ENCODE measurements at regions not wholly inside any gene's neighbourhood (a gene's known extent, or its start where the extent isn't known, plus 50 kb on each side); places are given as distances from the start of the nearest gene placed in this dataset.

DNA sequence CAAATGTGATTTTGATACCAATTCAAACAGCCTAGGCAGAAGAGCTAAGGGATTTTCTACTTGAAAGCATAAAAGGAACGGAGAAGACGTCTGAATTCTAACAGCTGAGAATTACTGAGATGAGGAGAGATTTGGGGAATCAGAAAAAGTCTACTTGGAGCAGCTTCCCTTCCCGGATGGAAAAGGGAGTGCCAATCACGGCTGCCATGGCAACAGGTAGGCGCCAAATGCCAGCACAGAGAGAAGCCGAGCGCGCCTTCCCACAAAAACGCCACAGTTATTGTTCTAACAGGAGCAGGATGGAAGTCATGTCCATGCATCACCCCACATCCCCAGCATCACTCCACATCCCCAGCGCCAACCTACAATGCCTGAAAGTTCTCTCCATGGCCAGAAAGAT lies 63.5 kb upstream of the PRR20G start:
- Histone ChIP-seq H4K20me1 (replicated peaks; ENCODE audit: control insufficient read depth, extremely low read depth, insufficient read depth, low read length) (no peaks in the 10 kb centered on the region), H3K4me1 (ENCODE audit: control insufficient read depth, extremely low read depth, insufficient read depth, low read length) (no peaks in the 10 kb centered on the region), H3K9me1 (replicated peaks; ENCODE audit: control insufficient read depth, extremely low read depth, insufficient read depth, low read length) (no peaks in the 10 kb centered on the region), H3K4me2 (ENCODE audit: insufficient read depth, low read length) (no peak overlapping the region), H3K4me3 (replicated peaks in 1 of 3; ENCODE audit: insufficient read depth in 1 of 3, low read depth in 1 of 3, low read length in 3 of 3) (no peak overlapping the region), H3K79me2 (ENCODE audit: control insufficient read depth, insufficient read depth, low read length) (no peaks in the 10 kb centered on the region), H3K9ac (replicated peaks; ENCODE audit: extremely low read depth, insufficient read depth, low read length) (no peak overlapping the region), H3K9me3 (replicated peaks; ENCODE audit: control insufficient read depth, insufficient read depth, low read length) (no peaks in the 10 kb centered on the region), H2AFZ (ENCODE audit: low read depth, low read length) (no peak overlapping the region), H3K27ac (ENCODE audit: insufficient read depth, low read depth, low read length) (no peak overlapping the region), H3K27me3 (ENCODE audit: control insufficient read depth in 2 of 2, insufficient read depth in 2 of 2, low read length in 2 of 2) (no peaks in the 10 kb centered on the region), H3K36me3 (ENCODE audit: control insufficient read depth in 2 of 2, extremely low read depth in 1 of 2, insufficient read depth in 2 of 2, low read length in 2 of 2) (no peaks in the 10 kb centered on the region)
- DNase-seq (ENCODE audit: low read depth, low spot score) (no peak), FAIRE-seq (no peak)
- intact Hi-C loops (cut with micrococcal nuclease): no loop called here
- POLR2A ChIA-PET: no interaction called here
- TF ChIP-seq, protein P1, sequence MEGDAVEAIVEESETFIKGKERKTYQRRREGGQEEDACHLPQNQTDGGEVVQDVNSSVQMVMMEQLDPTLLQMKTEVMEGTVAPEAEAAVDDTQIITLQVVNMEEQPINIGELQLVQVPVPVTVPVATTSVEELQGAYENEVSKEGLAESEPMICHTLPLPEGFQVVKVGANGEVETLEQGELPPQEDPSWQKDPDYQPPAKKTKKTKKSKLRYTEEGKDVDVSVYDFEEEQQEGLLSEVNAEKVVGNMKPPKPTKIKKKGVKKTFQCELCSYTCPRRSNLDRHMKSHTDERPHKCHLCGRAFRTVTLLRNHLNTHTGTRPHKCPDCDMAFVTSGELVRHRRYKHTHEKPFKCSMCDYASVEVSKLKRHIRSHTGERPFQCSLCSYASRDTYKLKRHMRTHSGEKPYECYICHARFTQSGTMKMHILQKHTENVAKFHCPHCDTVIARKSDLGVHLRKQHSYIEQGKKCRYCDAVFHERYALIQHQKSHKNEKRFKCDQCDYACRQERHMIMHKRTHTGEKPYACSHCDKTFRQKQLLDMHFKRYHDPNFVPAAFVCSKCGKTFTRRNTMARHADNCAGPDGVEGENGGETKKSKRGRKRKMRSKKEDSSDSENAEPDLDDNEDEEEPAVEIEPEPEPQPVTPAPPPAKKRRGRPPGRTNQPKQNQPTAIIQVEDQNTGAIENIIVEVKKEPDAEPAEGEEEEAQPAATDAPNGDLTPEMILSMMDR (IDR thresholded peaks at IDR 0.05; ENCODE audit: extremely low read depth in 1 of 2, insufficient read depth in 1 of 2, low read depth in 1 of 2, low read length in 2 of 2): no peak
- TF ChIP-seq POLR2A (IDR thresholded peaks at IDR 0.05; ENCODE audit: low read depth, low read length): no peak
- CTCF ChIA-PET: interaction anchor here (1.1 kb wide), 1 partner anchor 23 kb away, joined by 3 read pairs; no protein-coding TSS in a partner anchor
- dilution Hi-C loops (cut with MboI; ENCODE audit: extremely low pct_ligation_motif_present, low sequenced_read_pairs): no loop called here
- BruUV-seq (replicated peaks): no TSS peak

DNA sequence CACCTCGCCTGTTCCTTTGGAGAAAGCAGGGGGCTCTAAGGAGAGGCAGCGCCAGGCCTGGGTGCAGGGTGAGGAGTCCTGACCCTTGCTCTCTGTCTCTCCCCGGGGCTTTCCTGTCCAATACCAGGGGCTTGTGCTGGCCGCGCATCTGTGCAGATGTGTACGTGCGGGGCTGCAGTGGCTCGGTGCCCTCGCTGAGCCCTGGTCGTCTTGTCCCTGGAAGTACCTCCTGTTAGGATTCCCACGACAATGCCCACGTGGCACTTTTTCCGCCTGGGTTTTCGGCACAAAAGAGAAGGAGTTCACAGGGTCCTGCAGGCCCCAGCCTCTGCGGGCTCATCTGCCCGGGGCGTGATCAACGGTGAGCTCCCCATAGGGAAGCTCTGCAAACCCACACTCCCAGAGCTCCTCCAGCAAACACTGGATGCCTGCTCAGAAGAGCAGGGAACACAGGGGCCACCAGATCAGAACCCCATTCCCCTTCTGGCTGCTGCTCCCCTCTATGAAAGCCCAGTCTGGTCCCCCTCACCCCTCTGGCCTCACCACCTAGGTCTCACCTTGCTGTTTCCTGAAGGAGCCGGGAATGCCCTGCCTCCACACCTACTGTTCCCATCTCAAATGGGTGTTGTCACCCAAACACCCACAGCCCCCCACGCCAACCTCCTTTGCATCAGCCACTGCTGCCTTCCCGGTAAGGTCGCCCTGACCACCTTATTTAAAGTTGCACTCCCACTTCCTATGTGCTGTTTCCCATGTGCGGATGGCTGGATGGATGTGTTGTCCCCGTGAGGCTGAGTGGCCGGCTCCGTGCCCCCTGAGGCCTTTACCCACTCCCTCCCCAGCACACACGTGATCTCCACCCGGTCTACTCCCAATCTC lies 62.6 kb upstream of the PRR20G start:
- intact Hi-C loops (cut with micrococcal nuclease) (no loop called here), dilution Hi-C loops (cut with MboI; ENCODE audit: extremely low pct_ligation_motif_present, low sequenced_read_pairs) (no loop called here)
- Histone ChIP-seq H3K27me3 (ENCODE audit: control insufficient read depth in 2 of 2, insufficient read depth in 2 of 2, low read length in 2 of 2) (no peaks in the 10 kb centered on the region), H2AFZ (ENCODE audit: low read depth, low read length) (no peak overlapping the region), H3K4me2 (ENCODE audit: insufficient read depth, low read length) (no peak overlapping the region), H4K20me1 (replicated peaks; ENCODE audit: control insufficient read depth, extremely low read depth, insufficient read depth, low read length) (no peaks in the 10 kb centered on the region), H3K36me3 (ENCODE audit: control insufficient read depth in 2 of 2, extremely low read depth in 1 of 2, insufficient read depth in 2 of 2, low read length in 2 of 2) (no peaks in the 10 kb centered on the region), H3K4me1 (ENCODE audit: control insufficient read depth, extremely low read depth, insufficient read depth, low read length) (no peaks in the 10 kb centered on the region), H3K9me3 (replicated peaks; ENCODE audit: control insufficient read depth, insufficient read depth, low read length) (no peaks in the 10 kb centered on the region), H3K9me1 (replicated peaks; ENCODE audit: control insufficient read depth, extremely low read depth, insufficient read depth, low read length) (no peaks in the 10 kb centered on the region), H3K9ac (replicated peaks; ENCODE audit: extremely low read depth, insufficient read depth, low read length) (no peak overlapping the region), H3K4me3 (replicated peaks in 1 of 3; ENCODE audit: insufficient read depth in 1 of 3, low read depth in 1 of 3, low read length in 3 of 3) (no peak overlapping the region), H3K27ac (ENCODE audit: insufficient read depth, low read depth, low read length) (no peak overlapping the region), H3K79me2 (ENCODE audit: control insufficient read depth, insufficient read depth, low read length) (no peaks in the 10 kb centered on the region)
- DNase-seq (ENCODE audit: low read depth, low spot score): no peak
- CTCF ChIA-PET: interaction anchor here (1.1 kb wide), 1 partner anchor 23 kb away, joined by 3 read pairs; no protein-coding TSS in a partner anchor
- no TSS peak for BruUV-seq (replicated peaks)
- TF ChIP-seq, protein P2, sequence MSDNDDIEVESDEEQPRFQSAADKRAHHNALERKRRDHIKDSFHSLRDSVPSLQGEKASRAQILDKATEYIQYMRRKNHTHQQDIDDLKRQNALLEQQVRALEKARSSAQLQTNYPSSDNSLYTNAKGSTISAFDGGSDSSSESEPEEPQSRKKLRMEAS (IDR thresholded peaks at IDR 0.05; ENCODE audit: insufficient read depth, insufficient read length): no peak
- no peak for TF ChIP-seq EZH2 (IDR thresholded peaks at IDR 0.05; ENCODE audit: borderline replicate concordance, low read depth, low read length, severe bottlenecking)
- TF ChIP-seq POLR2A (IDR thresholded peaks at IDR 0.05; ENCODE audit: low read depth, low read length): no peak
- TF ChIP-seq, protein P1 (IDR thresholded peaks at IDR 0.05; ENCODE audit: extremely low read depth in 1 of 2, insufficient read depth in 1 of 2, low read depth in 1 of 2, low read length in 2 of 2): no peak
- TF ChIP-seq FOS (IDR thresholded peaks at IDR 0.05; ENCODE audit: borderline replicate concordance, insufficient read depth, low read length): no peak
- no peak for TF ChIP-seq GATA2 (IDR thresholded peaks at IDR 0.05; ENCODE audit: insufficient read depth, insufficient read length, low read depth, low read length)
- TF ChIP-seq POLR2AphosphoS5 (IDR thresholded peaks at IDR 0.05; ENCODE audit: insufficient read depth, low read depth, low read length): no peak
- TF ChIP-seq MYC (IDR thresholded peaks at IDR 0.05; ENCODE audit: low read depth, low read length): no peak
- POLR2A ChIA-PET: no interaction called here
- no peak for FAIRE-seq

Measured in endothelial cell of umbilical vein (primary cell).